SU-DHL-6 (cell line): ENCODE measurements at regions not wholly inside any gene's neighbourhood (a gene's known extent, or its start where the extent isn't known, plus 50 kb on each side); places are given as distances from the start of the nearest gene placed in this dataset.

Experiments
- H2AFZ ChIP-seq: fragments of 200-600 bp; sonication (generic); 2 replicates; pipeline ENCODE4 v1.6.1; 2014; ENCODE audit warnings: low read depth, mild to moderate bottlenecking, moderate library complexity, mixed read lengths, antibody characterized with exemption, low read length; ENCODE audit not compliant: severe bottlenecking
- H3F3A ChIP-seq: fragments of 200-600 bp; shearing (Covaris generic); 2 replicates; pipeline ENCODE4 v1.6.0; 2016; ENCODE audit warnings: antibody characterized with exemption, mild to moderate bottlenecking; ENCODE audit not compliant: insufficient read depth
- H3K27ac ChIP-seq: fragments of 200-600 bp; sonication (generic); 2 replicates; pipeline ENCODE4 v1.5.1; 2016; ENCODE audit warnings: low read depth, mild to moderate bottlenecking, low read length, moderate library complexity, mixed read lengths
- H3K27me3 ChIP-seq: fragments of 200-600 bp; sonication (generic), shearing (Covaris generic); 2 replicates; pipeline ENCODE4 v1.6.0; 2014; ENCODE audit warnings: mild to moderate bottlenecking, low read length
- H3K36me3 ChIP-seq: fragments of 200-600 bp; sonication (generic); 2 replicates; pipeline ENCODE4 v1.6.1; 2014; ENCODE audit warnings: mild to moderate bottlenecking, low read length, mixed read lengths
- H3K4me2 ChIP-seq: fragments of 300-600, 200-600 bp; shearing (Covaris generic), sonication (generic); 2 replicates; pipeline ENCODE4 v1.6.0; 2014; ENCODE audit warnings: low read length, low read depth, mild to moderate bottlenecking; ENCODE audit not compliant: poor library complexity, severe bottlenecking
- H3K4me3 ChIP-seq: fragments of 200-600 bp; sonication (generic); 2 replicates; pipeline ENCODE4 v1.5.1; 2014; ENCODE audit warnings: antibody characterized with exemption, low read length, mild to moderate bottlenecking, mixed read lengths; ENCODE audit not compliant: insufficient read depth, poor library complexity, severe bottlenecking
- H3K79me2 ChIP-seq: fragments of 200-600 bp; sonication (generic); 2 replicates; pipeline ENCODE4 v1.6.1; 2014; ENCODE audit warnings: mild to moderate bottlenecking, low read length, moderate library complexity; ENCODE audit not compliant: insufficient read depth
- H3K9ac ChIP-seq: fragments of 200-600 bp; sonication (generic); 2 replicates; pipeline ENCODE4 v1.7.0; 2014; ENCODE audit warnings: mild to moderate bottlenecking, low read length
- H3K9me2 ChIP-seq: fragments of 200-600 bp; sonication (generic); replicated peaks from 2 replicates; pipeline ENCODE4 v1.6.1; 2014; ENCODE audit warnings: low read length; ENCODE audit not compliant: insufficient read depth
- H3K9me3 ChIP-seq: fragments of 200-600 bp; sonication (generic); 2 replicates; pipeline ENCODE4 v1.6.1; 2014; ENCODE audit warnings: low read length, mixed read lengths; ENCODE audit not compliant: insufficient read depth
- H4K20me1 ChIP-seq: fragments of 200-600 bp; sonication (generic); 2 replicates; pipeline ENCODE4 v1.6.1; 2014; ENCODE audit warnings: low read depth, mild to moderate bottlenecking, antibody characterized with exemption, low read length, moderate library complexity, mixed read lengths
- CTCF ChIP-seq: fragments of 200-600 bp; sonication (generic); IDR thresholded peaks from one replicate; pipeline ENCODE4 v1.5.1; 2017; ENCODE audit warnings: antibody characterized with exemption, mild to moderate bottlenecking, low read length, moderate library complexity; ENCODE audit not compliant: insufficient read depth, poor library complexity, severe bottlenecking
- EZH2phosphoT487 ChIP-seq: fragments of 200-600 bp; sonication (generic), shearing (Covaris generic); conservative IDR thresholded peaks from 2 replicates; pipeline ENCODE4 v1.6.1; 2018; ENCODE audit warnings: mild to moderate bottlenecking, antibody characterized with exemption, low read length, moderate library complexity, mixed read lengths

GRCh38 chr16:86986136-86986535 lies 331.1 kb downstream of the C16orf95 start:
- H3K9me2 ChIP-seq = no peaks in the 10 kb centered on the region
- TF ChIP-seq EZH2phosphoT487 (no peak), CTCF (no peak)

GRCh38 chr16:86986809-86987487 lies 330.2 kb downstream of the C16orf95 start:
- H3F3A ChIP-seq = no peaks in the 10 kb centered on the region
- no peaks in the 10 kb centered on the region for H3K36me3 ChIP-seq
- no peaks in the 10 kb centered on the region for H3K9me2 ChIP-seq
- H3K27ac ChIP-seq = no peak overlapping the region
- no peaks in the 10 kb centered on the region for H4K20me1 ChIP-seq
- no peaks in the 10 kb centered on the region for H3K27me3 ChIP-seq
- TF ChIP-seq EZH2phosphoT487 = no peak
- no peak for TF ChIP-seq CTCF
- no peak overlapping the region for H3K4me3 ChIP-seq
- H3K9me3 ChIP-seq = no peaks in the 10 kb centered on the region
- H2AFZ ChIP-seq = no peak overlapping the region
- H3K4me2 ChIP-seq = no peak overlapping the region
- no peak overlapping the region for H3K9ac ChIP-seq
- no peaks in the 10 kb centered on the region for H3K79me2 ChIP-seq

More at GRCh38 chr16:86986136-86986535, 331.1 kb downstream of the C16orf95 start:
- H3K9me3 ChIP-seq = no peaks in the 10 kb centered on the region
- H4K20me1 ChIP-seq = no peaks in the 10 kb centered on the region
- no peaks in the 10 kb centered on the region for H3F3A ChIP-seq
- H3K4me3 ChIP-seq = no peak overlapping the region
- no peak overlapping the region for H2AFZ ChIP-seq
- H3K79me2 ChIP-seq = no peaks in the 10 kb centered on the region
- no peak overlapping the region for H3K27ac ChIP-seq
- no peak overlapping the region for H3K4me2 ChIP-seq
- H3K27me3 ChIP-seq = no peaks in the 10 kb centered on the region
- H3K9ac ChIP-seq = no peak overlapping the region
- no peaks in the 10 kb centered on the region for H3K36me3 ChIP-seq

- H3K9ac ChIP-seq = no peak overlapping the region
- no peak overlapping the region for H3K4me3 ChIP-seq
- H3K79me2 ChIP-seq = no peaks in the 10 kb centered on the region
- H3F3A ChIP-seq = no peaks in the 10 kb centered on the region
- H3K27ac ChIP-seq = no peak overlapping the region
- H3K36me3 ChIP-seq = no peaks in the 10 kb centered on the region
- no peaks in the 10 kb centered on the region for H3K27me3 ChIP-seq
- TF ChIP-seq CTCF (no peak), EZH2phosphoT487 (no peak)
- no peak overlapping the region for H3K4me2 ChIP-seq
- no peaks in the 10 kb centered on the region for H4K20me1 ChIP-seq
- no peaks in the 10 kb centered on the region for H3K9me3 ChIP-seq
- H3K9me2 ChIP-seq = no peaks in the 10 kb centered on the region
- no peak overlapping the region for H2AFZ ChIP-seq
Measured at GRCh38 chr16:86987746-86988670, 329.2 kb downstream of the C16orf95 start.
